WERI-Rb-1 (cell line): ENCODE measurements at regions not wholly inside any gene's neighbourhood (a gene's known extent, or its start where the extent isn't known, plus 50 kb on each side); places are given as distances from the start of the nearest gene placed in this dataset.

Source experiments
- DNase-seq: peaks from one replicate; pipeline ENCODE4 v3.0.0-alpha.2; 2020
- H3K27ac ChIP-seq: fragments of 250-450 bp; sonication (Bioruptor Pico); 2 replicates; pipeline ENCODE4 v1.5.1; 2020; ENCODE audit warnings: mild to moderate bottlenecking, moderate library complexity
- H3K27me3 ChIP-seq: fragments of 250-450 bp; sonication (Bioruptor Pico); 2 replicates; pipeline ENCODE4 v1.5.1; 2021; ENCODE audit warnings: mild to moderate bottlenecking, low read depth, moderate library complexity; ENCODE audit not compliant: insufficient read depth, severe bottlenecking
- H3K36me3 ChIP-seq: fragments of 250-450 bp; sonication (Bioruptor Pico); 2 replicates; pipeline ENCODE4 v1.5.1; 2020; ENCODE audit warnings: mild to moderate bottlenecking, moderate library complexity
- H3K4me3 ChIP-seq: 2 replicates; pipeline ENCODE4 v1.5.1; 2011; ENCODE audit warnings: low read depth, mild to moderate bottlenecking, control low read depth, low read length
- H3K9me3 ChIP-seq: fragments of 250-450 bp; sonication (Bioruptor Pico); 2 replicates; pipeline ENCODE4 v1.5.1; 2021; ENCODE audit warnings: mild to moderate bottlenecking, moderate library complexity; ENCODE audit not compliant: severe bottlenecking
- TF ChIP-seq, protein P1 (sequence below): IDR thresholded peaks from 2 replicates; pipeline ENCODE4 v1.5.1; 2011; ENCODE audit warnings: low read depth, mild to moderate bottlenecking, control low read depth, inconsistent platforms, low read length

- no peaks in the 10 kb centered on the region for H3K36me3 ChIP-seq
- TF ChIP-seq, protein P1, sequence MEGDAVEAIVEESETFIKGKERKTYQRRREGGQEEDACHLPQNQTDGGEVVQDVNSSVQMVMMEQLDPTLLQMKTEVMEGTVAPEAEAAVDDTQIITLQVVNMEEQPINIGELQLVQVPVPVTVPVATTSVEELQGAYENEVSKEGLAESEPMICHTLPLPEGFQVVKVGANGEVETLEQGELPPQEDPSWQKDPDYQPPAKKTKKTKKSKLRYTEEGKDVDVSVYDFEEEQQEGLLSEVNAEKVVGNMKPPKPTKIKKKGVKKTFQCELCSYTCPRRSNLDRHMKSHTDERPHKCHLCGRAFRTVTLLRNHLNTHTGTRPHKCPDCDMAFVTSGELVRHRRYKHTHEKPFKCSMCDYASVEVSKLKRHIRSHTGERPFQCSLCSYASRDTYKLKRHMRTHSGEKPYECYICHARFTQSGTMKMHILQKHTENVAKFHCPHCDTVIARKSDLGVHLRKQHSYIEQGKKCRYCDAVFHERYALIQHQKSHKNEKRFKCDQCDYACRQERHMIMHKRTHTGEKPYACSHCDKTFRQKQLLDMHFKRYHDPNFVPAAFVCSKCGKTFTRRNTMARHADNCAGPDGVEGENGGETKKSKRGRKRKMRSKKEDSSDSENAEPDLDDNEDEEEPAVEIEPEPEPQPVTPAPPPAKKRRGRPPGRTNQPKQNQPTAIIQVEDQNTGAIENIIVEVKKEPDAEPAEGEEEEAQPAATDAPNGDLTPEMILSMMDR = no peak
- no peak for DNase-seq
- H3K27me3 ChIP-seq = no peaks in the 10 kb centered on the region
- H3K27ac ChIP-seq = no peak overlapping the region
- no peak overlapping the region for H3K4me3 ChIP-seq
- H3K9me3 ChIP-seq = no peaks in the 10 kb centered on the region
These were observed 454.1 kb downstream of the ARHGEF28 start for GRCh38 chr5:74079971-74080556.

- Histone ChIP-seq H3K27ac (peak overlapping the region; percentile 9), H3K36me3 (no peaks in the 10 kb centered on the region), H3K4me3 (no peak overlapping the region), H3K27me3 (no peaks in the 10 kb centered on the region), H3K9me3 (no peaks in the 10 kb centered on the region)
- TF ChIP-seq, protein P1 = no peak
- peak; percentile 79 for DNase-seq
These were observed 449.8 kb downstream of the ARHGEF28 start for GRCh38 chr5:74075501-74076484.

DNA sequence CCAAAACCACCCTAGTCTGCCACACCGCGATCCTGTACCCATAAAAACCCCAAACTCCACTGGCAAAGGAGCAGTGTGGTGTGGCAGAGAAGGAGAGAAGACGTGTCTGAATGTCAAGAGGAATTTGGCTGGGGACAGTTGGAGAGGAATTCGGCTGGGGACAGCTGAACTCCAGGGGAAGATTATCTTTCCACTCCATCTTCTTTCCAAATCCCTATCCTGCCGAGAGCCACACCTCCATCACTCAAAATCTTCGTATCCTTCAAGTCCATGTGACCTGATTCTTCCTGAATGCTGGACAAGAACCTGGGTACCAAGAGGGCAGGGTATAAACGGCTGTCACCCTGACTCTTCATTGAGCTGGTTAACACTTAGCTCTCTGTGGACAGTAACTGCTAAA, 448.1 kb downstream of the ARHGEF28 start:
- TF ChIP-seq, protein P1 = no peak
- Histone ChIP-seq H3K36me3 (no peaks in the 10 kb centered on the region), H3K27ac (no peak overlapping the region), H3K27me3 (no peaks in the 10 kb centered on the region), H3K4me3 (no peak overlapping the region), H3K9me3 (no peaks in the 10 kb centered on the region)
- DNase-seq = no peak

- no peaks in the 10 kb centered on the region for H3K27me3 ChIP-seq
- TF ChIP-seq, protein P1 = no peak
- H3K4me3 ChIP-seq = no peak overlapping the region
- no peak overlapping the region for H3K27ac ChIP-seq
- H3K9me3 ChIP-seq = no peaks in the 10 kb centered on the region
- no peaks in the 10 kb centered on the region for H3K36me3 ChIP-seq
- no peak for DNase-seq
These were observed 447.3 kb downstream of the ARHGEF28 start for GRCh38 chr5:74073257-74073656.

DNA sequence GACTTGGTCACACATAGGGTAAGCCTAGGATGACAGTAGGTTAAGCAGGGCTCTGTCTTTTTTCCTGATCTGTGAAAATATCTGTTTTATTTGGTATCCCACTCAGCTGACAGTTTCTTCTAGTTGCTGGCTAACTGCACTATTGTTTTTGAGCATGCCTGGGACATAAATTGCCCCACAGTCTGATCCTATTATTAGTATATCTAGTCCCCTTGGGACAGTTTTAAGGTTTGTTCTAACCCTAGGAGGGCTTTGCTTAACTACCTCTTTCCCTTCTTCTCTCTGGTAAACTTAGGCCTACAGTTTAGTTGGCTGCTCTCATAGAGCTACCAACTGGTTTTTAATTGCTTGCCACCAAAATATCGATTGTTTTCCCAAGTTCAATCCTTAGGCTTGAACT, 446.6 kb downstream of the ARHGEF28 start:
- Histone ChIP-seq H3K27me3 (no peaks in the 10 kb centered on the region), H3K4me3 (no peak overlapping the region), H3K9me3 (no peaks in the 10 kb centered on the region), H3K36me3 (no peaks in the 10 kb centered on the region), H3K27ac (no peak overlapping the region)
- TF ChIP-seq, protein P1 = no peak
- no peak for DNase-seq
